ENCODE measurements at regions not wholly inside any gene's neighbourhood (a gene's known extent, or its start where the extent isn't known, plus 50 kb on each side); places are given as distances from the start of the nearest gene placed in this dataset.
"Not testable (repeated sequence)": the region's sequence is repeated elsewhere in the genome, so short reads cannot be mapped to it uniquely, and the experiment has no call there.

- CTCF ChIA-PET; intact Hi-C loops (cut with micrococcal nuclease); H3K4me3 ChIP-seq (ENCODE audit: insufficient read depth, low read depth, low read length); H3K9ac ChIP-seq (ENCODE audit: low read depth, low read length); H3K27ac ChIP-seq (ENCODE audit: insufficient read depth, low read length); H3K56ac ChIP-seq (ENCODE audit: extremely low read depth, insufficient read depth, low read length); H3K18ac ChIP-seq (ENCODE audit: low read depth, low read length); H2AK9ac ChIP-seq (replicated peaks; ENCODE audit: low read depth, low read length, poor library complexity); H3K9me1 ChIP-seq (ENCODE audit: insufficient read depth, low read length); DNase-seq; H3K79me1 ChIP-seq (ENCODE audit: low read depth in 1 of 2, low read length in 2 of 2); H2AK5ac ChIP-seq (ENCODE audit: low read depth, low read length); H3K4me1 ChIP-seq (ENCODE audit: control insufficient read depth, insufficient read depth, low read length); H2BK15ac ChIP-seq (ENCODE audit: low read depth, low read length); H4K20me1 ChIP-seq (ENCODE audit: insufficient read depth, low read length); BruUV-seq (replicated peaks); H3K36me3 ChIP-seq (ENCODE audit: control insufficient read depth, insufficient read depth, low read length); H2BK5ac ChIP-seq (ENCODE audit: low read depth, low read length, poor library complexity, severe bottlenecking); H4K91ac ChIP-seq (ENCODE audit: insufficient read depth, low read depth, low read length); H3K4me2 ChIP-seq (ENCODE audit: low read depth, low read length); H3K27me3 ChIP-seq (ENCODE audit: control insufficient read depth, insufficient read depth, low read length); H2BK120ac ChIP-seq (ENCODE audit: low read depth, low read length); H3K14ac ChIP-seq (replicated peaks; ENCODE audit: low read depth, low read length); dilution Hi-C loops (cut with HindIII; ENCODE audit: low sequenced_read_pairs, unreplicated experiment); POLR2A ChIA-PET (ENCODE audit: unreplicated experiment); ATAC-seq (ENCODE audit: low read depth); H2BK20ac ChIP-seq (ENCODE audit: low read depth, low read length); H3K23ac ChIP-seq (ENCODE audit: low read depth, low read length); H3K4ac ChIP-seq (ENCODE audit: low read depth, low read length); H4K8ac ChIP-seq (ENCODE audit: low read depth in 2 of 2, low read length in 2 of 2); H3K9me3 ChIP-seq (ENCODE audit: control insufficient read depth, insufficient read depth, low read length); H4K5ac ChIP-seq (ENCODE audit: low read depth, low read length); in situ Hi-C loops (cut with MboI; ENCODE audit: low sequenced_read_pairs); H2AFZ ChIP-seq (replicated peaks; ENCODE audit: low read length, poor library complexity): not testable (repeated sequence)
- WGBS, 2 experiments (ENCODE audit: extremely low coverage in 2 of 2, insufficient read length in 1 of 2): no CpG with 5 or more reads among the region's 4 CpGs
Observed at GRCh38 chr15:20124668-20125067, 416.9 kb downstream of the GOLGA6L6 start.
